Stomach (tissue), 8 donors: ENCODE measurements at regions not wholly inside any gene's neighbourhood (a gene's known extent, or its start where the extent isn't known, plus 50 kb on each side); places are given as distances from the start of the nearest gene placed in this dataset.

Source experiments
- DNase-seq, 2 donors: peaks; one replicate each; pipeline versions ENCODE4 v3.0.0 to v3.0.0-alpha.2; 2013 to 2019
- H3K27ac ChIP-seq, 5 donors: fragments of 200-600 bp in 4 of 5; sonication (generic) in 4 of 5; one replicate each; pipeline ENCODE4 v1.5.1; 2013 to 2019; ENCODE audit warnings: mild to moderate bottlenecking in 1 of 5, moderate library complexity in 1 of 5
- H3K27me3 ChIP-seq, 3 donors: fragments of 200-600 bp; sonication (generic); one replicate each; pipeline ENCODE4 v1.5.1; 2017 to 2019; ENCODE audit warnings: mixed run types in 1 of 3
- H3K36me3 ChIP-seq, 4 donors: fragments of 200-600 bp; sonication (generic); 1 replicate in 3 of 4; 2 replicates in 1 of 4; pipeline ENCODE4 v1.5.1; 2016 to 2019
- H3K4me1 ChIP-seq, 4 donors: fragments of 200-600 bp; sonication (generic); one replicate each; pipeline ENCODE4 v1.5.1; 2016 to 2019
- H3K4me3 ChIP-seq, 4 donors: fragments of 200-600 bp; sonication (generic) in 3 of 4; one replicate each; pipeline ENCODE4 v1.5.1; 2016 to 2019; ENCODE audit warnings: mild to moderate bottlenecking in 1 of 4
- H3K9me3 ChIP-seq, 4 donors: fragments of 200-600 bp; sonication (generic); one replicate each; pipeline ENCODE4 v1.5.1; 2016 to 2019
- EP300 ChIP-seq: sonication (generic); formaldehyde crosslinking; IDR thresholded peaks from one replicate; pipeline ENCODE4 v1.6.1; 2017; ENCODE audit warnings: antibody characterized with exemption
- POLR2A ChIP-seq, 4 donors: fragments of 450-650 bp; IDR thresholded peaks; one replicate each; pipeline ENCODE4 v1.6.1; 2016; ENCODE audit warnings: antibody characterized with exemption in 4 of 4, control low read depth in 2 of 4, mild to moderate bottlenecking in 1 of 4, moderate library complexity in 1 of 4
- POLR2AphosphoS5 ChIP-seq, 3 donors: sonication (generic); formaldehyde crosslinking; IDR thresholded peaks; one replicate each; pipeline ENCODE4 v1.6.1; 2016; ENCODE audit warnings: antibody characterized with exemption in 3 of 3
- WGBS, 5 donors: extraction: QIAGEN DNeasy Blood & Tissue Kit in 3 of 5; methylation state at CpG; one replicate each; pipeline versions ENCODE4 v1.1.5 to v1.1.7; 2013 to 2018; 5-methylcytosine and 5-hydroxymethylcytosine counted together
- intact Hi-C: fragments of 100-400 bp; cut with DNase I; formaldehyde crosslinking; loops from one replicate; pipeline ENCODE4 v1.15.1; 2023; ENCODE audit warnings: low total_unique reads
- TF ChIP-seq, protein P1 (sequence below), 7 experiments: fragments of 450-650 bp in 4 of 7; fragments of 200-600 bp in 3 of 7; sonication (generic) in 3 of 7; IDR thresholded peaks; one replicate each; pipeline ENCODE4 v1.5.1; 2016 to 2019; ENCODE audit warnings: antibody characterized with exemption in 7 of 7, control low read depth in 2 of 7, mild to moderate bottlenecking in 1 of 7
- donor health status: healthy with polysubstance abuse.
- donor health status: Bipolar disorder and iron deficiency.
- donor health status: healthy.

DNA sequence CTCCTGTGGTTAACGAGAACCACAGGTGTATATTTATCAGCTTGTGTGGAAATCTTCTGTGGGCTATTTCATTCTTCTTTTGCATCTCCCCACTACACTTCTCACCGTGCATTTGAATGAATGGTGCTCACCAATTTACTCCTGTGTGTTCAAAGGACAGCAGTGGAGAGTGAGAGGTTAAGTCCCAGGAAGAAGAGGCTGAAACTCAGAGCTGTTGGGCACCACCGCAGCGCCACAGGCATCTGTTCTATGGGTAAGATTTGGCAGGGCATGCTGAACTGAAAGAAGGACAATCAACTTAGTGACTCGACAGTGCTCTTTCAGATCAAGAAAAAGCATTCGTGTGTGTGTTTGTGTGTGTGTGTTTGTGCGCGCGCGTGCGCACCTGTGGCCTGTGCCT is 297.9 kb upstream of the SIX2 start:
- Histone ChIP-seq H3K36me3 (no peaks in the 10 kb centered on the region), H3K9me3 (no peaks in the 10 kb centered on the region), H3K27me3 (no peaks in the 10 kb centered on the region), H3K27ac (no peak overlapping the region), H3K4me1 (no peaks in the 10 kb centered on the region), H3K4me3 (no peak overlapping the region)
- no peak for DNase-seq
- 86 to 91% (median 90%) methylated on average over 11 of the region's 11 CpGs for WGBS, 5 donors
- intact Hi-C loops: no loop called here
- TF ChIP-seq, protein P1, sequence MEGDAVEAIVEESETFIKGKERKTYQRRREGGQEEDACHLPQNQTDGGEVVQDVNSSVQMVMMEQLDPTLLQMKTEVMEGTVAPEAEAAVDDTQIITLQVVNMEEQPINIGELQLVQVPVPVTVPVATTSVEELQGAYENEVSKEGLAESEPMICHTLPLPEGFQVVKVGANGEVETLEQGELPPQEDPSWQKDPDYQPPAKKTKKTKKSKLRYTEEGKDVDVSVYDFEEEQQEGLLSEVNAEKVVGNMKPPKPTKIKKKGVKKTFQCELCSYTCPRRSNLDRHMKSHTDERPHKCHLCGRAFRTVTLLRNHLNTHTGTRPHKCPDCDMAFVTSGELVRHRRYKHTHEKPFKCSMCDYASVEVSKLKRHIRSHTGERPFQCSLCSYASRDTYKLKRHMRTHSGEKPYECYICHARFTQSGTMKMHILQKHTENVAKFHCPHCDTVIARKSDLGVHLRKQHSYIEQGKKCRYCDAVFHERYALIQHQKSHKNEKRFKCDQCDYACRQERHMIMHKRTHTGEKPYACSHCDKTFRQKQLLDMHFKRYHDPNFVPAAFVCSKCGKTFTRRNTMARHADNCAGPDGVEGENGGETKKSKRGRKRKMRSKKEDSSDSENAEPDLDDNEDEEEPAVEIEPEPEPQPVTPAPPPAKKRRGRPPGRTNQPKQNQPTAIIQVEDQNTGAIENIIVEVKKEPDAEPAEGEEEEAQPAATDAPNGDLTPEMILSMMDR (IDR thresholded peaks at IDR 0.05): no peak
- TF ChIP-seq POLR2A (IDR thresholded peaks at IDR 0.05) (no peak), POLR2AphosphoS5 (IDR thresholded peaks at IDR 0.05) (no peak), EP300 (no peak)

DNA sequence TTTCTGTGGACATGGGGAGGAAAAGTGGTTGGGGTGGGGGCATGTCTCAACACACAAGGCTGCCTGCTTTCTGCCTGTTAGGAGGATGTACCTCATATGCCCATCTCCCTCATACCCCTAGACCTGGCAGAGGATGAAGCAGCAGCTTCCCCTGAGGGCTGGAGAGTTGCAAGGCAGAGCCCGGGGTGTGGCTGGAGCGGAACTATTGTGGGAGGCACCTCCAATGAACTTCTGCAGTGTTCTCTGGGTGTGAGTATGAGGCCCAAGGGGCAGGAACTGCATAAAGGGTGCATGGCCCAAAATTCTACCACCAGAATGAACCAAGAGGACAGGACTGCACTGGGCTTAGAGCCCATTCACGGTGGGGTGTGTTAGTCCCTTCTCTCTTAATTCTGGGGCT is 296.3 kb upstream of the SIX2 start:
- intact Hi-C loops: no loop called here
- Histone ChIP-seq H3K36me3 (no peaks in the 10 kb centered on the region), H3K4me3 (no peak overlapping the region), H3K27ac (no peak overlapping the region), H3K27me3 (no peaks in the 10 kb centered on the region), H3K4me1 (no peaks in the 10 kb centered on the region), H3K9me3 (no peaks in the 10 kb centered on the region)
- TF ChIP-seq EP300: no peak
- no peak for TF ChIP-seq POLR2AphosphoS5 (IDR thresholded peaks at IDR 0.05)
- no peak for TF ChIP-seq POLR2A (IDR thresholded peaks at IDR 0.05)
- TF ChIP-seq, protein P1 (IDR thresholded peaks at IDR 0.05): no peak
- 61 to 85% (median 78%) methylated on average over 3 of the region's 3 CpGs for WGBS, 5 donors
- no peak for DNase-seq

DNA sequence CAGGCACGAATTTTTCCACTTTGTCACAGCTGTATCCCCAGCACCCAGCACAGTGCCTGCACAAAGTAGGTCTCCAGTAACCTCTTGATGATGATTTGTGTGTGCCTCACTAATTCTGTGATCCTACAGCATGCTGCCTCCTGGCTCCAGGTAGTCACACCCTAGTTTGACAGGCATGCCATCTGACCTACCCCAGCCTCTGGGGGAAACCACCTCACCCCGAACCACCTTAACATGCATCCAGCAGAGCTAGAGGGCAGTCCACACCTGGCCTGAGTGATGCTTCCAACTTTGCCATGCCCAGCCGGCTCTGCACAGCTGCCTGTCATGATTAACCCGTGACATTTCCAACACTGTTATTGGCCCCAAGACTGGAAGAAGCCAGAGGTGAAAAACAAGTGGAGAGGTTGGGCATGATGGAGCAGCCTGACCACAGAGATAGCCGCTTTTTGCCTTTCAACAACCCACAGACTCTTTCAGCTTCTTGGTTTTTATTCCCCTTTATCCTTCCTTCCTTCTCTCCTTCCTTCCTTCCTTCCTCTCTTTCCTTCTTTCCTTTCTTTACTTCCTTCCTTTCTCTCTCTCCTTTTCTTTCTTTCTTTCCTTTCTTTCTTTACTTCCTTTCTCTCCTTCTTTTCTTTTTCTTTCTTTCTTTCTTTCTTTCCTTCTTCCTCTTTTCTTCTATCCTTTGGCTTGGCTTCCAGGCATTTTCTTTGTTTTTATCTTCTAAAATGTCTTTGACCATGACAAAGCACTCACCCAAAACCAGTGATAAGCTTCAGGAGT is 294.4 kb upstream of the SIX2 start:
- no peaks in the 10 kb centered on the region for H3K9me3 ChIP-seq
- DNase-seq: no peak
- 72 to 85% (median 81%) methylated on average over 4 to 5 of the region's 5 CpGs for WGBS, 5 donors

DNA sequence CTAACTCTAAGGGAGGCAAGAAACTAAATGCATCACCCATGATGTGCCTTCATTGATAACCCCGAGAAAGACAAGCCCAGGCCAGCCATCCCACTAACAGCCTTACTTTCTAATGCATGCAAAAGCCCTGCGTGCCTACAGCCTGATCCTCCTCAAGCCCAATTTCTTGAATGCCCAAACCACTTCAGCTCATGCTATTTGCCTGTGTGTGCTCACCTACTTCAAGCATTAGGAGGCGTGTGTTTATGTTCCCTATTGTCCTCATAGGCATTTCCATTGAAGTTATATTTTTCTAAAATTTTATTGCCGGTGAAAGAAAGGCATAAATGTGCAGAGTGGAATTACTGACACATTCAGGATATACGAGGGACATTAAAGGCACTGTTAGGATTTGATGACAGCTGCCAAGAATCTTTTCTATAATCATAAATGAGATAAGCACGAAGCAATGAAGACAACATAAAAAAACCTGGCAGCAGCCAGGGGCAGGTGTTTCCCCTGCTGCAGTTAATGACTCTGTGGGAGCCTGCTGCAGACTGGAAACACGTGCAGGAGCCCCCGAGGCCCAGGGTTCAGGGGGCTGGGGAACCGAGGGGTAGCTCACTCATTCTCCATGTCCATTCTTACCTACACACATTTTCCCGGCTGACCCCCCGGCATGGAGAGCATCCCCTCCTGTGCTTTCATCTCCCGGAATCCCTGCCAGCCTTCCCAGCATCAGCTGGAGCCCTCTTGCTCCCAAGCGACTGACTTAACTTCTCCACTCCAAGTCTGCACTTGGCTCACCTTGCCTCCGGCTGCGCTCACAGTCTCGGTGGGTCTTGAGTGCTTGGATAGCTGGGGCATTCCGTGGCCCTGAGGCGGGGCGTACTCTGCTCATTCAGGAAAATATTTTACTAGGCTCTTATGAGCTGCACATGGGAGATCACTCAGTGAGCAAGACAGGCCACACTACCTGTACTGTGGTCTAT is 292.3 kb upstream of the SIX2 start:
- DNase-seq: no peak
- intact Hi-C loops: no loop called here
- 60 to 72% (median 62%) methylated on average over 19 of the region's 19 CpGs for WGBS, 5 donors
- Histone ChIP-seq H3K4me1 (no peaks in the 10 kb centered on the region), H3K4me3 (no peak overlapping the region), H3K9me3 (no peaks in the 10 kb centered on the region), H3K36me3 (no peaks in the 10 kb centered on the region), H3K27me3 (no peaks in the 10 kb centered on the region), H3K27ac (no peak overlapping the region)
- TF ChIP-seq EP300: no peak

More for the DNA sequence above, 294.4 kb upstream of the SIX2 start:
- Histone ChIP-seq H3K36me3 (no peaks in the 10 kb centered on the region), H3K27ac (no peak overlapping the region), H3K4me3 (no peak overlapping the region), H3K4me1 (no peaks in the 10 kb centered on the region), H3K27me3 (no peaks in the 10 kb centered on the region)
- intact Hi-C loops: no loop called here
- TF ChIP-seq POLR2A (IDR thresholded peaks at IDR 0.05) (no peak), EP300 (no peak), POLR2AphosphoS5 (IDR thresholded peaks at IDR 0.05) (no peak)
- TF ChIP-seq, protein P1 (IDR thresholded peaks at IDR 0.05): no peak
